HEK293 (cell line): ENCODE measurements at regions not wholly inside any gene's neighbourhood (a gene's known extent, or its start where the extent isn't known, plus 50 kb on each side); places are given as distances from the start of the nearest gene placed in this dataset.

ENCODE experiments used
- CTCF ChIP-seq: fragments of 450-650 bp; formaldehyde crosslinking; IDR thresholded peaks from 2 replicates; pipeline ENCODE4 v1.5.1; 2016; ENCODE audit warnings: missing biosample characterization, missing genetic modification characterization
- HOXD13 ChIP-seq: sonication (generic); formaldehyde crosslinking; IDR thresholded peaks from 2 replicates; pipeline ENCODE4 v1.8.0; 2022; ENCODE audit warnings: missing genetic modification reagents, borderline replicate concordance
- KLF10 ChIP-seq: fragments of 450-650 bp; IDR thresholded peaks from 2 replicates; pipeline ENCODE4 v1.5.1; 2018; ENCODE audit warnings: missing biosample characterization, mild to moderate bottlenecking, missing genetic modification characterization
- REST ChIP-seq: fragments of 450-650 bp; formaldehyde crosslinking; IDR thresholded peaks from 2 replicates; pipeline ENCODE4 v1.5.1; 2016; ENCODE audit warnings: missing biosample characterization, missing genetic modification characterization
- SP2 ChIP-seq: fragments of 450-650 bp; formaldehyde crosslinking; IDR thresholded peaks from 2 replicates; pipeline ENCODE4 v1.5.1; 2016; ENCODE audit warnings: missing biosample characterization, missing genetic modification characterization
- SP7 ChIP-seq: fragments of 450-650 bp; formaldehyde crosslinking; IDR thresholded peaks from 2 replicates; pipeline ENCODE4 v1.5.1; 2016; ENCODE audit warnings: missing biosample characterization, missing genetic modification characterization
- TCF7L2 ChIP-seq: IDR thresholded peaks from 2 replicates; pipeline ENCODE4 v1.6.1; 2011; ENCODE audit warnings: low read depth, mild to moderate bottlenecking, inconsistent platforms, low read length, moderate library complexity, borderline replicate concordance
- ZFP3 ChIP-seq: fragments of 450-650 bp; formaldehyde crosslinking; IDR thresholded peaks from 2 replicates; pipeline ENCODE4 v1.5.1; 2016; ENCODE audit warnings: low read depth, missing biosample characterization, missing genetic modification characterization
- ZNF138 ChIP-seq: fragments of 450-650 bp; formaldehyde crosslinking; IDR thresholded peaks from 2 replicates; pipeline ENCODE4 v1.5.1; 2016; ENCODE audit warnings: missing biosample characterization, missing genetic modification characterization, borderline replicate concordance
- ZNF16 ChIP-seq: fragments of 450-650 bp; formaldehyde crosslinking; IDR thresholded peaks from 2 replicates; pipeline ENCODE4 v1.5.1; 2016; ENCODE audit warnings: low read depth, missing biosample characterization, missing genetic modification characterization
- ZNF350 ChIP-seq: fragments of 450-650 bp; formaldehyde crosslinking; IDR thresholded peaks from 2 replicates; pipeline ENCODE4 v1.5.0; 2017; ENCODE audit warnings: missing biosample characterization, mild to moderate bottlenecking, missing genetic modification characterization
- ZNF707 ChIP-seq: fragments of 450-650 bp; formaldehyde crosslinking; IDR thresholded peaks from 2 replicates; pipeline ENCODE4 v1.5.1; 2016; ENCODE audit warnings: missing biosample characterization, missing genetic modification characterization
- ZSCAN16 ChIP-seq: fragments of 450-650 bp; formaldehyde crosslinking; IDR thresholded peaks from 2 replicates; pipeline ENCODE4 v1.5.1; 2016; ENCODE audit warnings: missing biosample characterization, missing genetic modification characterization

- TF ChIP-seq REST (tag by site-specific recombination), result no peak
- TF ChIP-seq ZNF138, result no peak
- no peak for TF ChIP-seq KLF10 (tag by site-specific recombination)
- no peak for TF ChIP-seq CTCF (tag by site-specific recombination)
- TF ChIP-seq ZNF16 (tag by site-specific recombination), result no peak
- no peak for TF ChIP-seq HOXD13 (CRISPR knock-in tag)
- TF ChIP-seq ZNF707 (tag by site-specific recombination), result no peak
- TF ChIP-seq ZSCAN16 (tag by site-specific recombination), result no peak
- TF ChIP-seq SP2 (tag by site-specific recombination), result no peak
- no peak for TF ChIP-seq TCF7L2
- 0 out of 2 replicates have a peak, but pooled peaks have one; percentile 23 for TF ChIP-seq SP7 (tag by site-specific recombination)
- no peak for TF ChIP-seq ZFP3 (tag by site-specific recombination)
- TF ChIP-seq ZNF350 (tag by site-specific recombination), result no peak
Measured at GRCh38 chr9:86734771-86735170, 212.5 kb downstream of the GAS1 start.
